ENCODE measurements at regions not wholly inside any gene's neighbourhood (a gene's known extent, or its start where the extent isn't known, plus 50 kb on each side); places are given as distances from the start of the nearest gene placed in this dataset.

- ChIA-PET CTCF (interaction anchor here (1.1 to 4.0 kb wide), 3 partner anchors 11 to 222 kb away, joined by 3 to 19 read pairs (median 6); no protein-coding TSS in a partner anchor), POLR2A (no interaction called here)
- Histone ChIP-seq H3K36me3 (ENCODE audit: control insufficient read depth, insufficient read depth, low read length) (no peaks in the 10 kb centered on the region), H3K4me3 (ENCODE audit: low read depth, low read length) (no peak overlapping the region), H3K27me3 (ENCODE audit: control insufficient read depth, insufficient read depth, low read length) (no peaks in the 10 kb centered on the region)
- TF ChIP-seq CTCF (IDR thresholded peaks at IDR 0.05; ENCODE audit: insufficient read depth, low read depth, low read length), result no peak
- DNase-seq (ENCODE audit: low read depth), result no peak
Measured at GRCh38 chr9:73095425-73095824, 56.2 kb upstream of the ANXA1 start.

- Histone ChIP-seq H3K36me3 (ENCODE audit: control insufficient read depth, insufficient read depth, low read length) (no peaks in the 10 kb centered on the region), H3K4me3 (ENCODE audit: low read depth, low read length) (no peak overlapping the region), H3K27me3 (ENCODE audit: control insufficient read depth, insufficient read depth, low read length) (no peaks in the 10 kb centered on the region)
- no peak for DNase-seq (ENCODE audit: low read depth)
- no peak for TF ChIP-seq CTCF (IDR thresholded peaks at IDR 0.05; ENCODE audit: insufficient read depth, low read depth, low read length)
- POLR2A ChIA-PET, result no interaction called here
- CTCF ChIA-PET, result interaction anchor here (1.5 to 4.5 kb wide), 2 partner anchors 12 to 14 kb away, joined by 6 to 14 read pairs; no protein-coding TSS in a partner anchor
Measured at GRCh38 chr9:73093740-73094379, 57.8 kb upstream of the ANXA1 start.

GRCh38 chr9:73093016-73093739, 58.5 kb upstream of the ANXA1 start:
- no peak for TF ChIP-seq CTCF (IDR thresholded peaks at IDR 0.05; ENCODE audit: insufficient read depth, low read depth, low read length)
- ChIA-PET CTCF (interaction anchor here (0.6 to 4.5 kb wide), 3 partner anchors 11 to 90 kb away, joined by 3 to 14 read pairs (median 6); no protein-coding TSS in a partner anchor), POLR2A (no interaction called here)
- H3K4me3 ChIP-seq (ENCODE audit: low read depth, low read length), result no peak overlapping the region
- no peaks in the 10 kb centered on the region for H3K36me3 ChIP-seq (ENCODE audit: control insufficient read depth, insufficient read depth, low read length)
- DNase-seq (ENCODE audit: low read depth), result no peak
- H3K27me3 ChIP-seq (ENCODE audit: control insufficient read depth, insufficient read depth, low read length), result no peaks in the 10 kb centered on the region

GRCh38 chr9:73091909-73092308, 59.8 kb upstream of the ANXA1 start:
- no peak overlapping the region for H3K4me3 ChIP-seq (ENCODE audit: low read depth, low read length)
- POLR2A ChIA-PET, result no interaction called here
- CTCF ChIA-PET, result interaction anchor here (1.2 to 4.5 kb wide), 2 partner anchors 10 to 220 kb away, joined by 4 to 14 read pairs; no protein-coding TSS in a partner anchor
- no peaks in the 10 kb centered on the region for H3K36me3 ChIP-seq (ENCODE audit: control insufficient read depth, insufficient read depth, low read length)
- TF ChIP-seq CTCF (IDR thresholded peaks at IDR 0.05; ENCODE audit: insufficient read depth, low read depth, low read length), result no peak
- no peaks in the 10 kb centered on the region for H3K27me3 ChIP-seq (ENCODE audit: control insufficient read depth, insufficient read depth, low read length)
- no peak for DNase-seq (ENCODE audit: low read depth)

- ChIA-PET CTCF (interaction anchor here (0.5 to 4.5 kb wide), 5 partner anchors 8 to 605 kb away, joined by 3 to 14 read pairs (median 4); no protein-coding TSS in a partner anchor), POLR2A (no interaction called here)
- Histone ChIP-seq H3K27me3 (ENCODE audit: control insufficient read depth, insufficient read depth, low read length) (no peaks in the 10 kb centered on the region), H3K4me3 (ENCODE audit: low read depth, low read length) (no peak overlapping the region), H3K36me3 (ENCODE audit: control insufficient read depth, insufficient read depth, low read length) (no peaks in the 10 kb centered on the region)
- DNase-seq (ENCODE audit: low read depth), result no peak
- no peak for TF ChIP-seq CTCF (IDR thresholded peaks at IDR 0.05; ENCODE audit: insufficient read depth, low read depth, low read length)
Measured at GRCh38 chr9:73090214-73090613, 61.5 kb upstream of the ANXA1 start.

Data from BJ (cell line).